ENCODE measurements at regions not wholly inside any gene's neighbourhood (a gene's known extent, or its start where the extent isn't known, plus 50 kb on each side); places are given as distances from the start of the nearest gene placed in this dataset.

DNA sequence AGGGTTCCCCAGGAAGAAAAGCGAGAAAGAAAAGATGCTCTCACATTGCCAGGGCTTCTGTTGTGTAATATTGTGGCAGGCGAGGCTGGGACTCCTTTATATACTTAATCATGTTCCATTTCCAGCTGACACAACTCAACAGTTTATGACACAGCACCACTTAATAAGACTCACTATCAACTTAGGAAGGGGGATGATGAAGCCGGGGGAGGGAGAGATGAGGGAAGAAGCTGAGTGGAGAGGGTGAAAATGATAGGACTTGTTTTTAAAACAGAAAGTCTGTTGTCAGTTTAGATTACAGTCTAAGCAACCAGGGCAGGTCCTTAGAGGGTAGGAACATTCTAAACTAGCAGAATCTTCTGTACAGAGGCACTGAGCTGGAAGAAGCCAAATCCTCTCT, 397.0 kb downstream of the NXPE2 start:
- intact Hi-C loops (cut with DNase I; ENCODE audit: low total_unique reads), result no loop called here

GRCh38 chr11:115077740-115078139, 399.4 kb downstream of the NXPE2 start:
- no peaks in the 10 kb centered on the region for H3K36me3 ChIP-seq
- intact Hi-C loops (cut with DNase I; ENCODE audit: low total_unique reads), result no loop called here
- H3K4me1 ChIP-seq, result no peaks in the 10 kb centered on the region
- peaks cover 0 to 7% of the 10 kb centered on the region in 2 donors for H3K27me3 ChIP-seq
- no peak for DNase-seq (ENCODE audit: low spot score in 2 of 2)
- H3K27ac ChIP-seq, result no peak overlapping the region
- TF ChIP-seq POLR2AphosphoS5 (IDR thresholded peaks at IDR 0.05) (no peak), POLR2A (IDR thresholded peaks at IDR 0.05) (no peak)
- TF ChIP-seq, protein P1, sequence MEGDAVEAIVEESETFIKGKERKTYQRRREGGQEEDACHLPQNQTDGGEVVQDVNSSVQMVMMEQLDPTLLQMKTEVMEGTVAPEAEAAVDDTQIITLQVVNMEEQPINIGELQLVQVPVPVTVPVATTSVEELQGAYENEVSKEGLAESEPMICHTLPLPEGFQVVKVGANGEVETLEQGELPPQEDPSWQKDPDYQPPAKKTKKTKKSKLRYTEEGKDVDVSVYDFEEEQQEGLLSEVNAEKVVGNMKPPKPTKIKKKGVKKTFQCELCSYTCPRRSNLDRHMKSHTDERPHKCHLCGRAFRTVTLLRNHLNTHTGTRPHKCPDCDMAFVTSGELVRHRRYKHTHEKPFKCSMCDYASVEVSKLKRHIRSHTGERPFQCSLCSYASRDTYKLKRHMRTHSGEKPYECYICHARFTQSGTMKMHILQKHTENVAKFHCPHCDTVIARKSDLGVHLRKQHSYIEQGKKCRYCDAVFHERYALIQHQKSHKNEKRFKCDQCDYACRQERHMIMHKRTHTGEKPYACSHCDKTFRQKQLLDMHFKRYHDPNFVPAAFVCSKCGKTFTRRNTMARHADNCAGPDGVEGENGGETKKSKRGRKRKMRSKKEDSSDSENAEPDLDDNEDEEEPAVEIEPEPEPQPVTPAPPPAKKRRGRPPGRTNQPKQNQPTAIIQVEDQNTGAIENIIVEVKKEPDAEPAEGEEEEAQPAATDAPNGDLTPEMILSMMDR (IDR thresholded peaks at IDR 0.05), result no peak
- no peak overlapping the region for H3K4me3 ChIP-seq
- no peaks in the 10 kb centered on the region for H3K9me3 ChIP-seq

More for the DNA sequence above, 397.0 kb downstream of the NXPE2 start:
- H3K4me3 ChIP-seq, result no peak overlapping the region
- no peak overlapping the region for H3K27ac ChIP-seq
- TF ChIP-seq POLR2AphosphoS5 (IDR thresholded peaks at IDR 0.05) (no peak), POLR2A (IDR thresholded peaks at IDR 0.05) (no peak)
- TF ChIP-seq, protein P1 (IDR thresholded peaks at IDR 0.05), result no peak
- no peak for DNase-seq (ENCODE audit: low spot score in 2 of 2)
- no peaks in the 10 kb centered on the region for H3K4me1 ChIP-seq
- H3K27me3 ChIP-seq, result peaks cover 0 to 7% of the 10 kb centered on the region in 2 donors
- no peaks in the 10 kb centered on the region for H3K36me3 ChIP-seq
- no peaks in the 10 kb centered on the region for H3K9me3 ChIP-seq

DNA sequence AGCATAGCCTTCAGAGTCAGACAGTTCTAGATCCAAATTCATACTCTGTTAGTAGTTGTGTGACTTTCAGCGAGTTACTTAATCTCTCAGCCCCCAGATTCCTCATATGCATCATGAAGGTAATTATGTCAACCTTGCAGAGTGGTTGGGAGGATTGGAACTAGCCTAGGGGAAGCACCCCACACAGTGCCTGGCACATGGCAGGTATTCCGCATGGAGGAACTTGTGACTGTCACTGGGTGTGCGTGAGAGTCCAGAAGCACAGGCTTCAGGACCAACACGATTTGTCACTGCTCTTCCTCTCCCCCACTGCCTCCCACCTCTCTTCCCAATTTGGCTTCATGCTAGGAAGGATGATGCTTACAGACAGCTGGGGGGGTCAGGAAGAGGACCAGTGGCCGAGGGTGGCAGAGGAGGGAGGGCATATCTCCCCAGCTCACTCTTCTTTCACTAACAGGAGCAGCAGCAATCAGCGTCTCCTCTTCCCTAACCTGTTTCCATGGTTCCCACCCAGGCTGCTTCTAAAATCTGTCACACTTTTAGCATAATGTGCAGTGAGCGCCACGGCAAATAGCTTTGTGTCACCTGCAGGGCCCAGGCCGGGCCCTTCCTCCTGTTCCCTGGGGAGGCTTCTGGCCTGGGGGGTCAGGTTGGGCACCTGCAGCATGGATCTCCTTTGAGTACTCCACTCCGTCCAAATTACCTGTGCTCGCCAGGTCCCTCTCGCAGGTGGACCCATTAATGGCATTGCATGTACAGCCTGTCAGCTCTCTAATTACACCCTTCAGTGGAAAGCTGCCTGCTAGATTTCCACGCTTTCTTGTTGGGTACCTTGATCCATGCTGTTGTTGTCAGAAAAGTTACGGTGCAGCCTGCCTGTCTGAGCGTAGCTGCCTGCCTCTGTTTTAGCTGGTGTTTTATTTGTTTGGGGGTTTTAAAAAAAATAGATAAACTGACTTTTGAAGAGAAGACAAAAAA, 400.4 kb downstream of the NXPE2 start:
- Histone ChIP-seq H3K9me3 (no peaks in the 10 kb centered on the region), H3K4me1 (no peaks in the 10 kb centered on the region), H3K27me3 (peaks cover 0 to 7% of the 10 kb centered on the region in 2 donors), H3K4me3 (no peak overlapping the region), H3K36me3 (no peaks in the 10 kb centered on the region), H3K27ac (no peak overlapping the region)
- intact Hi-C loops (cut with DNase I; ENCODE audit: low total_unique reads), result no loop called here
- TF ChIP-seq POLR2AphosphoS5 (IDR thresholded peaks at IDR 0.05), result no peak
- TF ChIP-seq, protein P1 (IDR thresholded peaks at IDR 0.05), result no peak
- no peak for TF ChIP-seq POLR2A (IDR thresholded peaks at IDR 0.05)
- DNase-seq (ENCODE audit: low spot score in 2 of 2), result no peak

DNA sequence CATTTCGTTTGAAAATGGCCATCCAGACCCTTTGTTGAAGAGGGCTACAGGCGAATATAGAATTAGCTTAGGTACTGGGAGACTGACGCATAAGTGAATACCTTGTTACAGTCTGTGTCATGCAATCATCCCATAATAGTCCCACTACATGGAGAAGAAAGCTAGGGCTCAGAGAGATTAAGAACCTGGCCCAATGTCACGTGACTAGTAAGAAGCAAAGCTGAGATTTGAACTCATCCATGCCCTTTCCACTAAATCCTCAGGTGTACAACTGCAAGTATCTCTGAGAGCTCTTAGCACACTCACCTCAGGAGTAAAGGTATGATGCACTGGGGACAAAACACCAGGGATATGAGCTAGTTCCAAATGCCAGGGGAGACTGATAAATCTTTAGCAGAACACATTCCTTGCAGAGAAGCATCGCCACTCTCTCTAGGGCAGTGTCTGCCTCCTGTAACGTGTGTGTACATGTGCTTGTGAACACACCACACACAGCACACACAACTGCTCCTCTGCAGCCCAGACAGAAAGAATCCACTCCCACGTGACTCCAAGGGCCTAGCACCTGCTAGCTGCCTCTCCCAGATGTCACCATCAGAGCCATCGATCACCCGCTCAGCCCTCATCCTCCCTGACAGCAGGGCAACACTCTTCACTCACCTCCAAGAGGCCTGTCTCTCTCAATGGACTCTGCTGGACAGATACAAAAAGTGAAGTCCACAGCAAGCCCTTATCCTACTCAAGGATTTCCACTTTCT, 402.8 kb downstream of the NXPE2 start:
- DNase-seq (ENCODE audit: low spot score in 2 of 2), result no peak
- Histone ChIP-seq H3K27me3 (peaks cover 0 to 6% of the 10 kb centered on the region in 2 donors), H3K27ac (no peak overlapping the region), H3K4me1 (no peaks in the 10 kb centered on the region), H3K9me3 (no peaks in the 10 kb centered on the region), H3K4me3 (no peak overlapping the region), H3K36me3 (no peaks in the 10 kb centered on the region)
- no peak for TF ChIP-seq POLR2AphosphoS5 (IDR thresholded peaks at IDR 0.05)
- no peak for TF ChIP-seq POLR2A (IDR thresholded peaks at IDR 0.05)
- intact Hi-C loops (cut with DNase I; ENCODE audit: low total_unique reads), result no loop called here

DNA sequence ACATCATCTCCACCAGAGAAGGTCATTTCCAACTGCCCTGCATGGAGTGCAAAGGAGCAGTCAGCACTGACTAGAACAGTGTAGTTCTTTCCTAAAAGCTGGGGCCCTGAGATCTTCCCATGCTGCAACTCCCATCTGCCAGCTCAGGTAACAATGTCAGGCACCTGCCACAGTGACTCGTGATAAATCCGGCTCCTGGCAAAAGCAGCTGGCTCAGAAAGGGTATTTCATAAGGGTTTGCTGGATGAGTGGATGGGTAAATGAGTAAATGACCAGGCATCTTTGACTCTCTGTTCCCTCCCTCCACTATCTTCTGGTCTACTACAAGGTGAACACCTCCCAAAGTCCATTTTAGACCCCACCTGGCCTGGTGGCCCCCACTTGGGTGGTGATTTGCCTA, 403.6 kb downstream of the NXPE2 start:
- H3K9me3 ChIP-seq, result no peaks in the 10 kb centered on the region
- TF ChIP-seq POLR2A (IDR thresholded peaks at IDR 0.05) (no peak), POLR2AphosphoS5 (IDR thresholded peaks at IDR 0.05) (no peak)
- H3K4me3 ChIP-seq, result no peak overlapping the region
- H3K27me3 ChIP-seq, result no peaks in the 10 kb centered on the region
- H3K36me3 ChIP-seq, result no peaks in the 10 kb centered on the region
- no peak for DNase-seq (ENCODE audit: low spot score in 2 of 2)
- intact Hi-C loops (cut with DNase I; ENCODE audit: low total_unique reads), result no loop called here
- no peak overlapping the region for H3K27ac ChIP-seq
- no peaks in the 10 kb centered on the region for H3K4me1 ChIP-seq

Measured in breast epithelium (tissue), 4 donors.